CD4-positive, alpha-beta memory T cell (primary cell): ENCODE measurements at regions not wholly inside any gene's neighbourhood (a gene's known extent, or its start where the extent isn't known, plus 50 kb on each side); places are given as distances from the start of the nearest gene placed in this dataset.

ENCODE experiments used
- CTCF ChIA-PET: fragments of 350-600 bp; sonication (Branson Sonifier 250); formaldehyde crosslinking; loops from one replicate; lab custom pipeline; 2021; ENCODE audit warnings: inconsistent platforms; ENCODE audit not compliant: partially characterized antibody; lab: Charles Lee
- POLR2A ChIA-PET: fragments of 350-600 bp; sonication (Branson Sonifier 250); formaldehyde crosslinking; loops from one replicate; lab custom pipeline; 2021; ENCODE audit not compliant: partially characterized antibody; lab: Charles Lee
- DNase-seq, 5 donors: peaks; one replicate each; pipeline versions ENCODE4 v3.0.0 to v3.0.0-alpha.2; 2020 to 2022; ENCODE audit warnings: mixed read lengths in 1 of 5
- H3K27ac ChIP-seq: one replicate; pipeline ENCODE4 v1.7.0; 2013; ENCODE audit warnings: low read depth, low read length
- H3K27me3 ChIP-seq: 2 replicates; pipeline ENCODE4 v1.7.0; 2013; ENCODE audit warnings: mild to moderate bottlenecking, low read length, moderate library complexity; ENCODE audit not compliant: insufficient read depth
- H3K36me3 ChIP-seq: 2 replicates; pipeline ENCODE4 v1.7.0; 2013; ENCODE audit warnings: mild to moderate bottlenecking, low read length, moderate library complexity; ENCODE audit not compliant: insufficient read depth
- H3K4me1 ChIP-seq: 2 replicates; pipeline ENCODE4 v1.7.0; 2013; ENCODE audit warnings: mild to moderate bottlenecking, low read length, moderate library complexity; ENCODE audit not compliant: insufficient read depth
- H3K4me3 ChIP-seq, 2 donors: one replicate each; pipeline ENCODE4 v1.7.0; 2013; ENCODE audit warnings: low read length in 2 of 2, mild to moderate bottlenecking in 1 of 2
- H3K9me3 ChIP-seq, 2 donors: one replicate each; pipeline ENCODE4 v1.7.0; 2013; ENCODE audit warnings: low read length in 2 of 2, control low read depth in 1 of 2; ENCODE audit not compliant: control insufficient read depth in 1 of 2
- H3K27ac Mint-ChIP-seq, 7 donors: one replicate each; pipeline ENCODE4 v1.8.0; 2020 to 2021; ENCODE audit warnings: mixed read lengths in 7 of 7, mild to moderate bottlenecking in 6 of 7, inconsistent platforms in 3 of 7, moderate library complexity in 3 of 7
- H3K27me3 Mint-ChIP-seq, 2 donors: one replicate each; pipeline ENCODE4 v1.8.0; 2020 to 2021; ENCODE audit warnings: mixed read lengths in 2 of 2
- H3K36me3 Mint-ChIP-seq, 2 donors: one replicate each; pipeline ENCODE4 v1.8.0; 2020 to 2021; ENCODE audit warnings: mixed read lengths in 2 of 2, inconsistent platforms in 1 of 2, mild to moderate bottlenecking in 1 of 2
- H3K4me1 Mint-ChIP-seq, 4 donors: one replicate each; pipeline ENCODE4 v1.8.0; 2020 to 2021; ENCODE audit warnings: mixed read lengths in 4 of 4, mild to moderate bottlenecking in 1 of 4
- H3K4me3 Mint-ChIP-seq, 8 donors: one replicate each; pipeline ENCODE4 v1.8.0; 2020 to 2021; ENCODE audit warnings: mixed read lengths in 8 of 8, mild to moderate bottlenecking in 7 of 8, moderate library complexity in 6 of 8, inconsistent platforms in 3 of 8
- H3K9me3 Mint-ChIP-seq, 8 donors: one replicate each; pipeline ENCODE4 v1.8.0; 2020 to 2021; ENCODE audit warnings: mixed read lengths in 8 of 8, mild to moderate bottlenecking in 5 of 8, inconsistent platforms in 3 of 8, moderate library complexity in 1 of 8
- intact Hi-C: fragments of 100-400 bp; cut with micrococcal nuclease; formaldehyde crosslinking; loops from one replicate; pipeline ENCODE4 v1.15.1; 2023

DNA sequence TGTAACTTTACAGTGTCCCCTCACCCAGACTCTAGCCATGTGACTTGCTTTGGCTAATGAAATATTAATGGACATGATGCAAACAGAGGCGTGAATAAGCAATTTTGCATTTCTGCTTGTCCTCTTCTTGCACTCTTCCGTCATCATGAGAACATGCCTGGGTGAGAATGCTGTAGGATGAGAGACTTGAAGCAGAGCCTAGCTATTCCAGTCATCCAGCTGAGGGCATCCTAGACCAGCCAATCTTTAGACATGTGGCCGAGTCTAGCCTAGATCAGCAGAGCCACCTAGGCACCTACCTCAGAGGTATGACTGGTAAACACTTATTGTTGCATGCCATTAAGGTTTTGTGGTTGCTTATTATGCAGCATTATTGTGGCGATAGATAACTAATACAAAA lies 450.5 kb upstream of the AZI2 start:
- no peaks in the 10 kb centered on the region for H3K9me3 Mint-ChIP-seq
- CTCF ChIA-PET: no interaction called here
- intact Hi-C loops: no loop called here

DNA sequence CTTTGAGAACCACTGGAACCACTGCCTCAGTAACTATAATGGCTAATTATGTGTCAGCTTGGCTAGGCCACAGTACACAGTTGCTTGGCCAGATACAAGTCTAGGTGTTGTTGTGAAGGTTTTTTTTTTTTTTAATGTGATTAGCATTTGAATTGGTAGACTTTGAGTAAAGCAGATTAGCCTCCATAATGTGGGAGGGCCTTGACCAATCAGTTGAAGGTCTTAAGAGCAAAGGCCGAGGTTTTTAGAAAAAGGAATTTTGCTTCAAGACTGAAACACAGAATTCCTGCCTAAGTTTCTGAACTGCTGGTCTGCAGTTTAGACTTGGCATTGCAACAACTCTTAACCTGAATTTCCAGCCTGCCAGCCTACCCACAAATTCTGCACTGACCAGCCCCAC lies 451.6 kb upstream of the AZI2 start:
- intact Hi-C loops: no loop called here
- Histone ChIP-seq H3K4me3 (no peak overlapping the region), H3K27me3 (no peaks in the 10 kb centered on the region), H3K9me3 (no peaks in the 10 kb centered on the region), H3K4me1 (no peaks in the 10 kb centered on the region), H3K36me3 (no peaks in the 10 kb centered on the region), H3K27ac (no peak overlapping the region)
- Mint-ChIP-seq H3K27me3 (no peaks in the 10 kb centered on the region), H3K4me1 (no peaks in the 10 kb centered on the region), H3K27ac (no peak overlapping the region), H3K9me3 (no peaks in the 10 kb centered on the region), H3K36me3 (no peaks in the 10 kb centered on the region), H3K4me3 (no peak overlapping the region)
- POLR2A ChIA-PET: no interaction called here
- no peak for DNase-seq
- CTCF ChIA-PET: no interaction called here

More for the DNA sequence above, 450.5 kb upstream of the AZI2 start:
- no peaks in the 10 kb centered on the region for H3K4me1 ChIP-seq
- no peaks in the 10 kb centered on the region for H3K36me3 ChIP-seq
- POLR2A ChIA-PET: no interaction called here
- Mint-ChIP-seq H3K36me3 (no peaks in the 10 kb centered on the region), H3K27ac (no peak overlapping the region), H3K4me1 (no peaks in the 10 kb centered on the region), H3K27me3 (no peaks in the 10 kb centered on the region), H3K4me3 (no peak overlapping the region)
- no peaks in the 10 kb centered on the region for H3K9me3 ChIP-seq
- H3K4me3 ChIP-seq: no peak overlapping the region
- DNase-seq: no peak
- no peaks in the 10 kb centered on the region for H3K27me3 ChIP-seq
- no peak overlapping the region for H3K27ac ChIP-seq

DNA sequence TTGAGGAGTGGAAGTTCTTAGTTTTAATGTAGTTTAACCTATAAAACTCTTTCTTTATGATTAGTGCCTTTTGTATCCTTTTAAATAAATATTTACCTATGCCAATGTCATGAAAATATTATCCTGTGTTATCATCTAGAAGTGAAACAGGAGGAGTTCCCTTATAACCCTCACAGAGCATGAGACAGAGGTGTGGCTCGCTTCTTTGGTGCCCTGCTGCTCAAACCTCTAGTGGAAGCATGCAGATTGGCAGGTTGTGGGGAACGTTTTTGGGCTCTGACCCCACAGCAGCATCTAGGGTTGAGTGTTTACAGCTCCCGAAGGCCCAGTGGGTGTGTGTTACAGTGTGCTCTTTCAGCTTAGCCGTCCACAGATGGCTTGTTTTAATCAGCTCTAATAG lies 459.4 kb upstream of the AZI2 start:
- no peaks in the 10 kb centered on the region for H3K36me3 ChIP-seq
- H3K27me3 ChIP-seq: no peaks in the 10 kb centered on the region
- intact Hi-C loops: no loop called here
- no peak overlapping the region for H3K4me3 Mint-ChIP-seq
- H3K27me3 Mint-ChIP-seq: no peaks in the 10 kb centered on the region
- ChIA-PET CTCF (no interaction called here), POLR2A (no interaction called here)
- no peak overlapping the region for H3K27ac ChIP-seq
- H3K36me3 Mint-ChIP-seq: no peaks in the 10 kb centered on the region
- peaks cover 0 to 2% (median 0%) of the 10 kb centered on the region in 8 donors for H3K9me3 Mint-ChIP-seq
- H3K9me3 ChIP-seq: no peaks in the 10 kb centered on the region
- no peaks in the 10 kb centered on the region for H3K4me1 ChIP-seq
- no peak overlapping the region for H3K4me3 ChIP-seq
- H3K4me1 Mint-ChIP-seq: no peaks in the 10 kb centered on the region
- DNase-seq: no peak
- H3K27ac Mint-ChIP-seq: no peak overlapping the region

DNA sequence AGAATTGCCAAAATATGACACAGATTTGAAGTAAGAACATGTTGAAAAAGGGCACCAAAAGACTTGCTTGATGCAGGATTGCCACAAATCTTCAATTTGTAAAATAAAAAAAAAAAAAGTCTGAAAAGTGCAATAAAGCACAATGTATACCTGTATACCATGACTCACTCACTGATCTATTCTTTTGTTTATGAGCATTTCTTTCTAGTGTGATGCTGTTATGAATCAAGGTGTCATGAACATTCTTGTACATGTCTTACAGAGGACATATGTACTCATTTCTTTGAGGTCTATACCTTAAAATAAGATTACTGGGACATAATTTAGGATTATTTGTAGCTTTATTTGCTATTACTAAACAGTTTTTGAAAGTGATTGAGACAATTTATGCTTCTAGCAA lies 464.9 kb upstream of the RBMS3 start:
- no peak for DNase-seq
- Mint-ChIP-seq H3K4me3 (no peak overlapping the region), H3K36me3 (no peaks in the 10 kb centered on the region), H3K27me3 (no peaks in the 10 kb centered on the region), H3K27ac (no peak overlapping the region), H3K4me1 (no peaks in the 10 kb centered on the region), H3K9me3 (peaks cover 0 to 5% (median 0%) of the 10 kb centered on the region in 8 donors)
- intact Hi-C loops: no loop called here
- Histone ChIP-seq H3K27me3 (no peaks in the 10 kb centered on the region), H3K36me3 (no peaks in the 10 kb centered on the region), H3K4me3 (no peak overlapping the region), H3K9me3 (no peaks in the 10 kb centered on the region), H3K4me1 (no peaks in the 10 kb centered on the region), H3K27ac (no peak overlapping the region)
- ChIA-PET CTCF (no interaction called here), POLR2A (no interaction called here)

DNA sequence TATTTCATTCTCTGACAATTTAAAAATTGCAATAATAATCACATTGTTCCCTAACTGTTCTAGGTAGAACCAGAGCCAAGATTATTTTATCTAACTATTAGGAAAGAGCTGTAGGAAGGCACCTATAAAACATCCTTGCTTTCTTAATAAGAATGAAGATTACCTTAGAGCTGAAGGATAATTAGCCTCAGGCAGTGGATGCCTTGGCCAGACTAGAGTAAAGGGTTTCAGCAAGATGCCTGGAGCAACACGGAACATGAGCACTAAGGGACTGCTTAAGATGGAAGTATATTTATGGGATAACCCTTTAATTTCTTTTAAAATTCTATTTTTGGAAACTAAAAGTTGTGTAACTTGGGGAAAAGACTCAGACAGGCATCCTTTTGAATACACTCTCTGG lies 456.6 kb upstream of the RBMS3 start:
- no peaks in the 10 kb centered on the region for H3K9me3 ChIP-seq
- ChIA-PET POLR2A (no interaction called here), CTCF (no interaction called here)
- H3K4me1 Mint-ChIP-seq: no peaks in the 10 kb centered on the region
- no peak overlapping the region for H3K27ac Mint-ChIP-seq
- H3K27me3 ChIP-seq: no peaks in the 10 kb centered on the region
- no peak for DNase-seq
- peaks cover 0 to 8% (median 0%) of the 10 kb centered on the region in 8 donors for H3K9me3 Mint-ChIP-seq
- H3K36me3 ChIP-seq: no peaks in the 10 kb centered on the region
- no peak overlapping the region for H3K4me3 ChIP-seq
- H3K4me3 Mint-ChIP-seq: no peak overlapping the region
- no peaks in the 10 kb centered on the region for H3K36me3 Mint-ChIP-seq
- no peaks in the 10 kb centered on the region for H3K27me3 Mint-ChIP-seq
- intact Hi-C loops: no loop called here
- no peaks in the 10 kb centered on the region for H3K4me1 ChIP-seq
- no peak overlapping the region for H3K27ac ChIP-seq

DNA sequence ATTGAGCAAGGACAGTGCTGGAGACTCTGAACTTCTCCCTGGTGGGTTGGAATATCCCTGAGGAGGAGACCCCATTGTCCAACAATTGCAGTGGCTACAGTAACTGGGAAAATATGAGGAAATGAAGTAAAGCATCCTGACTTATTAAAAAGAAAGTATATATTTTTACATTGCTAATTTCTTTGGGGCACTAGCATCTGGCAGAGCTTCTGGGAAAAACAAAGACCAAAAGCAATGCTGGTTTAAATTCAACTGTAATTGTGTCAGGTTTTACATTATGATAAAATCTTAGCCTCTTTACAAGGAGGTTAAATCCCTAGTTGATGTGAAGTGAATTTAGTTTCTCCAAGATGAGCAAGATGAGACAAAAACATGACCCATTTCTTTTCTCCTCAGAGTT lies 454.0 kb upstream of the RBMS3 start:
- H3K36me3 ChIP-seq: no peaks in the 10 kb centered on the region
- H3K36me3 Mint-ChIP-seq: no peaks in the 10 kb centered on the region
- ChIA-PET POLR2A (no interaction called here), CTCF (no interaction called here)
- H3K9me3 Mint-ChIP-seq: peaks cover 0 to 16% (median under 1%) of the 10 kb centered on the region in 8 donors
- no peak overlapping the region for H3K4me3 Mint-ChIP-seq
- H3K27ac ChIP-seq: no peak overlapping the region
- no peaks in the 10 kb centered on the region for H3K27me3 ChIP-seq
- no peaks in the 10 kb centered on the region for H3K27me3 Mint-ChIP-seq
- H3K9me3 ChIP-seq: no peaks in the 10 kb centered on the region
- no peaks in the 10 kb centered on the region for H3K4me1 ChIP-seq
- H3K4me1 Mint-ChIP-seq: no peaks in the 10 kb centered on the region
- no peak overlapping the region for H3K4me3 ChIP-seq
- intact Hi-C loops: no loop called here
- no peak for DNase-seq
- no peak overlapping the region for H3K27ac Mint-ChIP-seq

DNA sequence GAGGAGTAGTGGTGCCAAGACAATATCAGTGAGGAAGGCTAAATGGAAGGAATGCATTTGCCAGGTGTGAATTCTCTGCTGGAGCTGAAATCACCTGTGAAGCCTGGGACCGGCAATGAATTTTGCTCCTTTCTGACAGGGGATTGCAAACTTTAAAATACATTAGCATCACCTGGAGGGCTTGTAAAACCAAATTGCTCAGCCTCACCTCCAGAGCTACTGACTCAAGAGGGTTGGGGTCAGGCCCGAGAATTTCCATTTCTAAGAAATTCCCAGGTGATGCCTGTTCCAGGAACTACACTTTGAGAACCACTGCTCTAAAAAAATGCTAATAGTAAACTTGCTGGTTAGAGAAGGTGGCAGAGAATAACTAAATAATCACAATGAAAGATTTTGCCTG lies 445.6 kb upstream of the RBMS3 start:
- DNase-seq: no peak
- Histone ChIP-seq H3K4me3 (no peak overlapping the region), H3K9me3 (no peaks in the 10 kb centered on the region), H3K27me3 (no peaks in the 10 kb centered on the region), H3K27ac (no peak overlapping the region), H3K4me1 (no peaks in the 10 kb centered on the region), H3K36me3 (no peaks in the 10 kb centered on the region)
- Mint-ChIP-seq H3K36me3 (no peaks in the 10 kb centered on the region), H3K27me3 (no peaks in the 10 kb centered on the region), H3K27ac (no peak overlapping the region), H3K4me3 (no peak overlapping the region), H3K9me3 (peaks cover 0 to 15% (median under 1%) of the 10 kb centered on the region in 8 donors), H3K4me1 (no peaks in the 10 kb centered on the region)
- POLR2A ChIA-PET: no interaction called here
- CTCF ChIA-PET: no interaction called here
- intact Hi-C loops: no loop called here

DNA sequence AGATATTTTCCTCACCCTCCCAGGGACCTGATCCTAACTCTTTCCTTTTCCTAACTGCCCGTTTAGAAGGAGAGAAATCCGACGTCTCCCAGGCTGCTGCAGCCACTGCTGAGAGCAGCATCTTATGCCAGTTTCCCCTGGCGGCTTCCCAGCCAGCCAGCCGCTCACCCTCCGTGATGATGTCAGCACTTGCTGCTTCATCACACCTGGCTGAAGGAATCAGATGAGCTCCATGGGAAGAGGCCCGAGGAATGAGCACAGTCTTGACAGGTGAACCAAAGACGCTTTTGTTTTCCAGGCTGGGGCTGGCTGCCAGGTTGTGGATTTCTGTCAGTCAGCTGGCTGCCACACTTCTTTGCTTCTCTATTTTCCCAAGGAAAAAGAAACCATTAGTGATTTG lies 445.1 kb upstream of the RBMS3 start:
- POLR2A ChIA-PET: no interaction called here
- no peaks in the 10 kb centered on the region for H3K27me3 Mint-ChIP-seq
- no peak overlapping the region for H3K4me3 ChIP-seq
- H3K9me3 ChIP-seq: no peaks in the 10 kb centered on the region
- H3K4me3 Mint-ChIP-seq: no peak overlapping the region
- H3K4me1 ChIP-seq: no peaks in the 10 kb centered on the region
- H3K9me3 Mint-ChIP-seq: peaks cover 0 to 10% (median 0%) of the 10 kb centered on the region in 8 donors
- CTCF ChIA-PET: no interaction called here
- intact Hi-C loops: no loop called here
- H3K27ac Mint-ChIP-seq: no peak overlapping the region
- no peak for DNase-seq
- no peaks in the 10 kb centered on the region for H3K4me1 Mint-ChIP-seq
- no peaks in the 10 kb centered on the region for H3K36me3 Mint-ChIP-seq
- no peaks in the 10 kb centered on the region for H3K27me3 ChIP-seq
- H3K36me3 ChIP-seq: no peaks in the 10 kb centered on the region
- no peak overlapping the region for H3K27ac ChIP-seq
